ENCODE measurements at regions not wholly inside any gene's neighbourhood (a gene's known extent, or its start where the extent isn't known, plus 50 kb on each side); places are given as distances from the start of the nearest gene placed in this dataset.

DNA sequence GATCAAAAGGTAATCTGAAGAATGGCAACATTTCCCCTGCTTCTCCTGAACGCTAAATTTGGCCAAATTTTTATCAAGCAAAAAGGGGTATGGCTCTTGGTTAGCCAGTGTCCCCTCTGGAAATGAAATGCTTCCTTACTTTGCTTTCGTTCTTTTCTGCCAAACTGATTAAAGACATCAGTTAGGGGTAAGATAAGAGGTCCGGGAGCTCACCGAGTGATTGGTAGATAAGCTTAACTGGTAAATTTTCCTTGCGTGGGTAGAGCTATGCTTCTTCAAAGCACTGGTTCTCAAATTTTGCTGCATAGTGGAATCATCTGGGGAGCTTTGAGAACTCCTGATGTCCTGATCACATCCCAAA is 62.7 kb upstream of the MAPRE2 start:
- DNase-seq (ENCODE audit: low read depth in 3 of 3): no peak

DNA sequence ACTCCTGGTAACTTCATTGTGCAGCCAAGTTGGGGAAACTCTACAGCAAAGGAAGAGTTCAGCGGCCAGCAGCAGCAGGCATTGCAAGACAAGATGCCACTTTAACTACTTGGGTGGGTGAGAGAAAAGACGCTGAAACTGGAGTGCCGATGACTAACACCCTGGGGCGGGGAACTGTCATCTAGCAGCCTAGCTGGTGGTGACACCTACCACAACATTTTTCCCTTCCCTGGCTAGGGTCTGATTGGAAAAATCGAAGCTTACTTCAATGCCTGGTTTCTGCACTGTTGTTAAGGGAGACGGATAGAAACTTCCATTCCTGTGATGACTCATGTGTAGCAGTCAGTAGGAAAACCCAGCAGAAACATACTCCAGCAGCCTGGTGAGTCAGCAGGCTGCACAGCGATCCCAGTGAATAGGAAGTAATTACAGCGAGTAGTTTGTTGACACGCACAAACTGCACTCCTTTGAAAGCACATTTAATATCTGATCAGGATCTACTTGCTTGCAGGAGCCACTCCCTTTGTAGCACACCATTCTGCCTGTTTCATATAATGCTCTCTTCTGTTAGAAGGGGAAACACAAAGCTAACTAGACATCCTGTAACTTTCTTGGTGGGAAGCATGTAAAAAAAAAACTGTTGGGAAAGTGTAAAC is 62.1 kb upstream of the MAPRE2 start:
- peak; percentile 41 to 55 (median 50) for DNase-seq (ENCODE audit: low read depth in 3 of 3)

DNA sequence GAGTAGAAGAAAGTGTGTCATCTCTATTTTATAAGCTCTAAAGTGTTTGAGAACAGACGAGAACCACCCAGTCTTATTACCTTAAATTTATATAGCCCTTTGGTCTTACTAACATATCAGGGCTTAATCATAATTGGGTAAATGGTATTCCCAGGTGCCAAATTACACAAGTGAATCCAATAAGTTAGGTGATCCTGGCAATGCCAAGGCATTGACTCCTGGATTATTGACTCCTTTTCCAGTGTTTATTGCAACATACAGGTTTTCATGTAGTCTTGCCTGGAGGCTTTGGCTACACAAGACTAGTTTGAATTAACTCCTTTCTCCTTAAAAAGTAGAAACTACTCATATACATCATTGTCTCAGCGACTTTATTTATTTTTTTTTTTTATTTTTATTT is 59.7 kb upstream of the MAPRE2 start:
- DNase-seq (ENCODE audit: low read depth in 3 of 3): no peak

DNA sequence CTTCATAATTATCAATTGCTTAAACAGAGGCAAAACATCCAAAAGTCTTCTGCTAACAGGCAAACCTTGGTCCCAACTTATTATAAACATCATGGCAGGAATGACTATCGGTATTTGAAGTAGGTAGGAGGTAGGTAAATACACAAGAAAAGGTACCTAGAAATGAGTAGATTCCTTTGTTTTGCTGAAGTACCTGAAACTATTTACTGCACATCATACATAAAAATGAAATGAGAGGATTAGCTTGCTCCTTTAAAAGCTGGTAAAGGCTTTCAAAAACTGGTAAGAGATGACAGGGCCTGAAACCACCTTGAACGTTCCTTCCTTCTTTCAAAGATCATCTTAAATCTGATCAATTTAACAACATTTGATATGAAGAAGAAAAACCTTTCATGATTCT is 55.2 kb upstream of the MAPRE2 start:
- DNase-seq (ENCODE audit: low read depth in 3 of 3): no peak

DNA sequence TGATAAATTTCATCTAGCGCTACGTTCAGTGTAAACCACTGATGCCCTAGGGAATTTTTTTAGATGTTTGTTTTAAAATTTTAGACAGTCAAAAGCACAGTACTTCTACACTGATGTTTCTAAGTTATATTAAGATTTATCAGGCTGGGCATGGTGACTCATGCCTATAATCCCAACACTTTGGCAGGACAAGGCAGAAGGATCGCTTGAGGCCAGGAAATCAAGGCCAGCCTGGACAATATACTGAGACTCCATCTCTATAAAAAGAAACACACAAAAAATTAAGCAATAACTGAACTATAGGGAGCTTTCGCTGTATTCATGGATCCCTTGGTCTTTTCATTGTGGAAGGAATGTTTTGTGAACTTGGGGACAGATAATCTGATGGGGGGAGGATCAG is 50.6 kb upstream of the MAPRE2 start:
- no peak for DNase-seq (ENCODE audit: low read depth in 3 of 3)

DNA sequence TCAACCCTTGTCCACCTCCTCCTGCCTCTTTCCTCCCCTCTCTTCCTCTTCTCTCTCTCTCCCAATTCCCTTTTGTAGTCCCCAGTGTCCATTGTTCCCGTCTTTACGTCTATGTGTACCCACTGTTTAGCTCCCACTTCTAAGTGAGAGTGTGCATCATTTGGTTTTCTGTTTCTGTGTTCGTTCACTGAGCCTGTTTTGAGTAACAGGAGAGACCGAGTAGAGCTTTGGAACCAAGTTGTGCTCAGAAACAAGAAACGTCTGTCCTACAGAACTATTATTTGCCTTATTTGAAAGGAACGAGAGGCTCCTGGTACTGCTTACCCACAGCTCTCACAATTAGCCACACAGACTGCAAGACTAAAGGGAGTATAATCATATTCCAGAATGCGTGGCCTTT is 50.1 kb upstream of the MAPRE2 start:
- no peak for DNase-seq (ENCODE audit: low read depth in 3 of 3)

Data from stimulated activated CD4-positive, alpha-beta T cell treated with anti-CD3 and anti-CD28 coated beads, TNF-alpha, amount 100 ng/mL, for 4 hours (primary cell).